GM12878 (cell line): ENCODE measurements at regions not wholly inside any gene's neighbourhood (a gene's known extent, or its start where the extent isn't known, plus 50 kb on each side); places are given as distances from the start of the nearest gene placed in this dataset.

Experiments used
- CUX1 ChIP-seq: IDR thresholded peaks from 2 replicates; pipeline ENCODE4 v1.6.1; 2012; ENCODE audit warnings: improper control_type of control experiment, low read depth, low read length; ENCODE audit not compliant: insufficient replicate concordance
- HDAC2 ChIP-seq: fragments of 200-600 bp; sonication (generic); IDR thresholded peaks from 2 replicates; pipeline ENCODE4 v1.6.1; 2017
- IRF4 ChIP-seq: IDR thresholded peaks from 2 replicates; pipeline ENCODE4 v1.6.1; 2011; ENCODE audit warnings: low read depth, low read length
- JUNB ChIP-seq: IDR thresholded peaks from 2 replicates; pipeline ENCODE4 v1.6.1; 2016; ENCODE audit warnings: antibody characterized with exemption, mild to moderate bottlenecking
- MYB ChIP-seq: fragments of 150-350 bp; IDR thresholded peaks from 2 replicates; pipeline ENCODE4 v1.6.1; 2014; ENCODE audit warnings: mild to moderate bottlenecking, low read depth, low read length, borderline replicate concordance
- NR2C2 ChIP-seq: IDR thresholded peaks from 2 replicates; pipeline ENCODE4 v1.6.1; 2011; ENCODE audit warnings: borderline replicate concordance, low read depth; ENCODE audit not compliant: control insufficient read depth, insufficient read length
- PKNOX1 ChIP-seq: fragments of 450-650 bp; IDR thresholded peaks from 2 replicates; pipeline ENCODE4 v1.6.1; 2016; ENCODE audit warnings: mild to moderate bottlenecking
- POLR2AphosphoS2 ChIP-seq: IDR thresholded peaks from 2 replicates; pipeline ENCODE4 v1.6.1; 2011; ENCODE audit warnings: low read depth, mild to moderate bottlenecking, low read length, improper control_type of control experiment, moderate library complexity
- RAD51 ChIP-seq: fragments of 450-650 bp; IDR thresholded peaks from 2 replicates; pipeline ENCODE4 v1.6.1; 2016; ENCODE audit warnings: moderate library complexity, mild to moderate bottlenecking, inconsistent platforms
- SKIL ChIP-seq: fragments of 450-650 bp; IDR thresholded peaks from 2 replicates; pipeline ENCODE4 v1.6.1; 2017; ENCODE audit warnings: mild to moderate bottlenecking, low read depth, inconsistent platforms; ENCODE audit not compliant: poor library complexity, severe bottlenecking
- SMC3 ChIP-seq: IDR thresholded peaks from 2 replicates; pipeline ENCODE4 v1.6.1; 2011; ENCODE audit warnings: low read length, improper control_type of control experiment, borderline replicate concordance
- SUZ12 ChIP-seq: fragments of 200-600 bp; sonication (generic); IDR thresholded peaks from one replicate; pipeline ENCODE4 v1.6.1; 2018; ENCODE audit warnings: antibody characterized with exemption, mild to moderate bottlenecking; ENCODE audit not compliant: unreplicated experiment
- TBL1XR1 ChIP-seq: IDR thresholded peaks from 2 replicates; pipeline ENCODE4 v1.6.1; 2012; ENCODE audit warnings: low read depth, low read length, improper control_type of control experiment
- WRNIP1 ChIP-seq: IDR thresholded peaks from 2 replicates; pipeline ENCODE4 v1.6.1; 2011; ENCODE audit warnings: low read depth, low read length, improper control_type of control experiment, borderline replicate concordance
- TF ChIP-seq, protein P1 (sequence below): fragments of 450-650 bp; IDR thresholded peaks from 2 replicates; pipeline ENCODE4 v1.6.1; 2016; ENCODE audit warnings: mild to moderate bottlenecking, moderate library complexity, borderline replicate concordance

DNA sequence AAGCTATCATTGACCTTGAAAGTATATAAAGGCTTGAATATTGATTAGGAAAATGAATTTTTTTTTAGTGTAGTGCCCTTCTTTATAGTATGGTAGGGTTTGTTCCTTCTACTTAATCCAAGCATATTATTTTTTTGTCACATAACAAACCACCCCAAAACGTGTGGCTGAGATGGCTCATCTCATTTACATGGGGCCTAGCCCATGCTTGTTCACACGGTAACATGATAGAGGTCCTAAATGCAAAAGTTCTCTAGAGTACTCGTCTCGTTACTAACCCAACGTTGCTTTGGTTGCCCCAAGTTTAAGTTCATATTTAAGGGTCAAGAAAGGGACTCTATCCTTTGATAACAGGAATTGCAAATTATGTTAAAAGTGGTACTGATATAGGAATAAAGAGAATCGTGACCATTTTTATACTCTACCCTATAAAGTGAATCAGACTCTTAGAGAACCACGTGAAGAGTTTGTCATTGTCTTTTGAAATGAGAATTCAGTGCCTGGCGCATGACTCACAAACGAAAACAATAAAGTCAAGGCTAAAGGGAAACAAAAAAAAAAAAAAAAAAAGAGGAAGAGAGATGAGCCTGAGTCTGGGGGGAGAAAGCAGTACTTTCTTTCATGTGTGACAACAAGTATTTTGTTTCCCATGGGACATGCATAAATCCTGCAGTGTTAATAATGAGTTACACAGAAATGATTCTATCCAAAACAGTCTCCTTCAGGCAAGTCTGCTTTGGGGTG, 402.8 kb upstream of the NWD2 start (continued):
- peak; percentile 36 for TF ChIP-seq CUX1
- no peak for TF ChIP-seq SUZ12
- no peak for TF ChIP-seq POLR2AphosphoS2
- no peak for TF ChIP-seq MYB
- no peak for TF ChIP-seq NR2C2
- peak; percentile 51 for TF ChIP-seq SKIL
- TF ChIP-seq, protein P1, sequence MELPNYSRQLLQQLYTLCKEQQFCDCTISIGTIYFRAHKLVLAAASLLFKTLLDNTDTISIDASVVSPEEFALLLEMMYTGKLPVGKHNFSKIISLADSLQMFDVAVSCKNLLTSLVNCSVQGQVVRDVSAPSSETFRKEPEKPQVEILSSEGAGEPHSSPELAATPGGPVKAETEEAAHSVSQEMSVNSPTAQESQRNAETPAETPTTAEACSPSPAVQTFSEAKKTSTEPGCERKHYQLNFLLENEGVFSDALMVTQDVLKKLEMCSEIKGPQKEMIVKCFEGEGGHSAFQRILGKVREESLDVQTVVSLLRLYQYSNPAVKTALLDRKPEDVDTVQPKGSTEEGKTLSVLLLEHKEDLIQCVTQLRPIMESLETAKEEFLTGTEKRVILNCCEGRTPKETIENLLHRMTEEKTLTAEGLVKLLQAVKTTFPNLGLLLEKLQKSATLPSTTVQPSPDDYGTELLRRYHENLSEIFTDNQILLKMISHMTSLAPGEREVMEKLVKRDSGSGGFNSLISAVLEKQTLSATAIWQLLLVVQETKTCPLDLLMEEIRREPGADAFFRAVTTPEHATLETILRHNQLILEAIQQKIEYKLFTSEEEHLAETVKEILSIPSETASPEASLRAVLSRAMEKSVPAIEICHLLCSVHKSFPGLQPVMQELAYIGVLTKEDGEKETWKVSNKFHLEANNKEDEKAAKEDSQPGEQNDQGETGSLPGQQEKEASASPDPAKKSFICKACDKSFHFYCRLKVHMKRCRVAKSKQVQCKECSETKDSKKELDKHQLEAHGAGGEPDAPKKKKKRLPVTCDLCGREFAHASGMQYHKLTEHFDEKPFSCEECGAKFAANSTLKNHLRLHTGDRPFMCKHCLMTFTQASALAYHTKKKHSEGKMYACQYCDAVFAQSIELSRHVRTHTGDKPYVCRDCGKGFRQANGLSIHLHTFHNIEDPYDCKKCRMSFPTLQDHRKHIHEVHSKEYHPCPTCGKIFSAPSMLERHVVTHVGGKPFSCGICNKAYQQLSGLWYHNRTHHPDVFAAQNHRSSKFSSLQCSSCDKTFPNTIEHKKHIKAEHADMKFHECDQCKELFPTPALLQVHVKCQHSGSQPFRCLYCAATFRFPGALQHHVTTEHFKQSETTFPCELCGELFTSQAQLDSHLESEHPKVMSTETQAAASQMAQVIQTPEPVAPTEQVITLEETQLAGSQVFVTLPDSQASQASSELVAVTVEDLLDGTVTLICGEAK: peak; percentile 93
- no peak for TF ChIP-seq PKNOX1
- no peak for TF ChIP-seq WRNIP1
- TF ChIP-seq SMC3: no peak
- peak; percentile 76 for TF ChIP-seq JUNB
- TF ChIP-seq IRF4: 0 out of 2 replicates have a peak, but pooled peaks have one; percentile 31
- no peak for TF ChIP-seq TBL1XR1
- TF ChIP-seq HDAC2: no peak
- peak; percentile 92 for TF ChIP-seq RAD51
